ENCODE measurements at regions not wholly inside any gene's neighbourhood (a gene's known extent, or its start where the extent isn't known, plus 50 kb on each side); places are given as distances from the start of the nearest gene placed in this dataset.

DNA sequence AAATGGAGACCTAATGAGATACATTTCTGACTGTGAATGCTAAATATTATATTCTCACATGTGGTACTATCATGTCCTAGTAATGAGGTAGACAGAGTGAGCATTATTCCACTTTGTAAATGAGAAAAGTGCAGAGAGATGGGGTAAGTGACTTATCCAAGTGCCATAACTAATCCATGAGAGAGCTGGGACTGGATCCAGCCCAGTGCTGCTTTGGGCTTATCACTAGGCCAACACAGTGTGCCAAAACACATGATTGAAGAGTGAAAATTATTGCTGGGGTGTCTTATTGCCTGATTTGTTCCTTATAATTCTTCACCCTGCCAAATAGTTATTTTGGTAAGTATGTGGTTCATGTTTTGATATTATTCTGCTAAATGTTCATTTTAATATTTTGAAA, 442.2 kb upstream of the GRAMD2B start:
- TF ChIP-seq ZBTB7A (IDR thresholded peaks at IDR 0.05; ENCODE audit: low read depth) (no peak), CEBPB (IDR thresholded peaks at IDR 0.05) (no peak), EP300 (IDR thresholded peaks at IDR 0.05; ENCODE audit: borderline replicate concordance) (no peak), TEAD4 (IDR thresholded peaks at IDR 0.05) (no peak), TCF12 (IDR thresholded peaks at IDR 0.05; ENCODE audit: low read depth) (no peak), FOXM1 (IDR thresholded peaks at IDR 0.05; ENCODE audit: borderline replicate concordance, low read depth) (no peak), CREB1 (IDR thresholded peaks at IDR 0.05; ENCODE audit: low read depth) (no peak), TAF1 (IDR thresholded peaks at IDR 0.05; ENCODE audit: low read depth) (no peak), RAD21 (IDR thresholded peaks at IDR 0.05; ENCODE audit: low read depth) (no peak)
- TF ChIP-seq, protein P1, sequence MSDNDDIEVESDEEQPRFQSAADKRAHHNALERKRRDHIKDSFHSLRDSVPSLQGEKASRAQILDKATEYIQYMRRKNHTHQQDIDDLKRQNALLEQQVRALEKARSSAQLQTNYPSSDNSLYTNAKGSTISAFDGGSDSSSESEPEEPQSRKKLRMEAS (IDR thresholded peaks at IDR 0.05) = no peak
- TF ChIP-seq, protein P2, sequence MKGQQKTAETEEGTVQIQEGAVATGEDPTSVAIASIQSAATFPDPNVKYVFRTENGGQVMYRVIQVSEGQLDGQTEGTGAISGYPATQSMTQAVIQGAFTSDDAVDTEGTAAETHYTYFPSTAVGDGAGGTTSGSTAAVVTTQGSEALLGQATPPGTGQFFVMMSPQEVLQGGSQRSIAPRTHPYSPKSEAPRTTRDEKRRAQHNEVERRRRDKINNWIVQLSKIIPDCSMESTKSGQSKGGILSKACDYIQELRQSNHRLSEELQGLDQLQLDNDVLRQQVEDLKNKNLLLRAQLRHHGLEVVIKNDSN (IDR thresholded peaks at IDR 0.05) = no peak
- TF ChIP-seq, protein P3, sequence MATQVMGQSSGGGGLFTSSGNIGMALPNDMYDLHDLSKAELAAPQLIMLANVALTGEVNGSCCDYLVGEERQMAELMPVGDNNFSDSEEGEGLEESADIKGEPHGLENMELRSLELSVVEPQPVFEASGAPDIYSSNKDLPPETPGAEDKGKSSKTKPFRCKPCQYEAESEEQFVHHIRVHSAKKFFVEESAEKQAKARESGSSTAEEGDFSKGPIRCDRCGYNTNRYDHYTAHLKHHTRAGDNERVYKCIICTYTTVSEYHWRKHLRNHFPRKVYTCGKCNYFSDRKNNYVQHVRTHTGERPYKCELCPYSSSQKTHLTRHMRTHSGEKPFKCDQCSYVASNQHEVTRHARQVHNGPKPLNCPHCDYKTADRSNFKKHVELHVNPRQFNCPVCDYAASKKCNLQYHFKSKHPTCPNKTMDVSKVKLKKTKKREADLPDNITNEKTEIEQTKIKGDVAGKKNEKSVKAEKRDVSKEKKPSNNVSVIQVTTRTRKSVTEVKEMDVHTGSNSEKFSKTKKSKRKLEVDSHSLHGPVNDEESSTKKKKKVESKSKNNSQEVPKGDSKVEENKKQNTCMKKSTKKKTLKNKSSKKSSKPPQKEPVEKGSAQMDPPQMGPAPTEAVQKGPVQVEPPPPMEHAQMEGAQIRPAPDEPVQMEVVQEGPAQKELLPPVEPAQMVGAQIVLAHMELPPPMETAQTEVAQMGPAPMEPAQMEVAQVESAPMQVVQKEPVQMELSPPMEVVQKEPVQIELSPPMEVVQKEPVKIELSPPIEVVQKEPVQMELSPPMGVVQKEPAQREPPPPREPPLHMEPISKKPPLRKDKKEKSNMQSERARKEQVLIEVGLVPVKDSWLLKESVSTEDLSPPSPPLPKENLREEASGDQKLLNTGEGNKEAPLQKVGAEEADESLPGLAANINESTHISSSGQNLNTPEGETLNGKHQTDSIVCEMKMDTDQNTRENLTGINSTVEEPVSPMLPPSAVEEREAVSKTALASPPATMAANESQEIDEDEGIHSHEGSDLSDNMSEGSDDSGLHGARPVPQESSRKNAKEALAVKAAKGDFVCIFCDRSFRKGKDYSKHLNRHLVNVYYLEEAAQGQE (IDR thresholded peaks at IDR 0.05; ENCODE audit: low read depth) = no peak

DNA sequence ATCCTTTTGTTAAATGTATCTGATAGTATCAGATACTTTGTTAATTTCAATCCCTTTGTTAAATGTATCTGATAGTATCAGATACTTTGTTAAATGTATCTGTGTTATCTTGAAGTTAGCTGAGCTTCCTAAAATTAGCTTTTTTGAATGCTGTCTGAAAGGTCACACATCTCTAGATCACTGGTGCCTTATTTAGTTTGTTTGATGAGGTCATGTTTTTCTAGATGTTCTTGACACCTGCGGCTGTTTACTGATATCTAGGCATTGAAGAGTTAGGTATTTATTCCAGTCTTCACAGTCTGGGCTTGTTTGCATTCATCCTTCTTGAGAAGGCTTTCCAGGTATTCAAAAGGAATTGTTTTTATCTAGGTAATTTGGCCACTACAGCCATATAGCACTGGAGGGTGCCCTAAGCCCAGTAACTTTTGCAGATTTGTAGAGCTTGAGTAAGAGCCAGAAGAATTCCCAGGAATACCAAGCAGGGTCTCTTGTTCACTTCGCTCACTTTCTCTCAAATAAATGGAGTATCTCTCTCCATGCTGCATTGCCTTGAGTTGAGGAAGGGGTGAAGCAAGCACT, 435.4 kb upstream of the GRAMD2B start:
- TF ChIP-seq, protein P3 (IDR thresholded peaks at IDR 0.05; ENCODE audit: low read depth) = no peak
- TF ChIP-seq RAD21 (IDR thresholded peaks at IDR 0.05; ENCODE audit: low read depth) (no peak), YY1 (IDR thresholded peaks at IDR 0.05; ENCODE audit: low read depth) (no peak), TCF12 (IDR thresholded peaks at IDR 0.05; ENCODE audit: low read depth) (no peak), TEAD4 (IDR thresholded peaks at IDR 0.05) (no peak), NFIC (IDR thresholded peaks at IDR 0.05) (no peak), CEBPB (IDR thresholded peaks at IDR 0.05) (no peak), FOXM1 (IDR thresholded peaks at IDR 0.05; ENCODE audit: borderline replicate concordance, low read depth) (no peak), EP300 (IDR thresholded peaks at IDR 0.05; ENCODE audit: borderline replicate concordance) (no peak), TAF1 (IDR thresholded peaks at IDR 0.05; ENCODE audit: low read depth) (no peak), CREB1 (IDR thresholded peaks at IDR 0.05; ENCODE audit: low read depth) (no peak), ZBTB7A (IDR thresholded peaks at IDR 0.05; ENCODE audit: low read depth) (no peak), EGR1 (IDR thresholded peaks at IDR 0.05) (no peak)
- TF ChIP-seq, protein P1 (IDR thresholded peaks at IDR 0.05) = no peak
- TF ChIP-seq, protein P2 (IDR thresholded peaks at IDR 0.05) = no peak

DNA sequence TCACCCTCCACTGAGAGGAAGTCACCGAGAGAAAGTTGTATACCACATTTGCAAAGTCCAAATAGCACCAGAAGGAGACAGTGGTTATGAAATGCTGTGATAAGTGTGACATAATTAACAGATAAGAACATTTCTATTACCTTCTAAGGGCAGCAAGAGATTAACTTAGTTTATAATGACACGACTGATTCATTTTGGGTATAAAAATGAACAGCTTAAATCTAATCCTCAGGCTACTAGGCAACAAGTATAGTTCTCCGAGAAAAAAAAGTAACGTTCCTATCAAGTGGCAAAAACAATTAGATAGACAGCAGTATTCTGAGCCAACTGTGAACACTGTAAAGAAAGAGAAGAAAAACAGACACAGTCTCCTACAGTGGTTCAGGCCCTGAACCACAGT, 431.2 kb upstream of the GRAMD2B start:
- TF ChIP-seq RAD21 (IDR thresholded peaks at IDR 0.05; ENCODE audit: low read depth) (no peak), EP300 (IDR thresholded peaks at IDR 0.05; ENCODE audit: borderline replicate concordance) (no peak), YY1 (IDR thresholded peaks at IDR 0.05; ENCODE audit: low read depth) (no peak), TEAD4 (IDR thresholded peaks at IDR 0.05) (no peak), CREB1 (IDR thresholded peaks at IDR 0.05; ENCODE audit: low read depth) (no peak), TAF1 (IDR thresholded peaks at IDR 0.05; ENCODE audit: low read depth) (no peak), FOXM1 (IDR thresholded peaks at IDR 0.05; ENCODE audit: borderline replicate concordance, low read depth) (no peak), EGR1 (IDR thresholded peaks at IDR 0.05) (no peak), ZBTB7A (IDR thresholded peaks at IDR 0.05; ENCODE audit: low read depth) (no peak), CEBPB (IDR thresholded peaks at IDR 0.05) (no peak), NFIC (IDR thresholded peaks at IDR 0.05) (no peak), TCF12 (IDR thresholded peaks at IDR 0.05; ENCODE audit: low read depth) (no peak)
- TF ChIP-seq, protein P2 (IDR thresholded peaks at IDR 0.05) = no peak
- TF ChIP-seq, protein P3 (IDR thresholded peaks at IDR 0.05; ENCODE audit: low read depth) = no peak
- TF ChIP-seq, protein P1 (IDR thresholded peaks at IDR 0.05) = no peak
